Panc1 (cell line): ENCODE measurements at regions not wholly inside any gene's neighbourhood (a gene's known extent, or its start where the extent isn't known, plus 50 kb on each side); places are given as distances from the start of the nearest gene placed in this dataset.

ENCODE experiments used
- ATAC-seq: fragments of 200-7000 bp; cut with Tn5 transposase; 2 replicates; pipeline ENCODE4 v1.9.1; 2020; ENCODE audit warnings: mild to moderate bottlenecking, moderate library complexity
- BruUV-seq: library from RNA; stranded (reverse); fragments of 400-500 nt; replicated peaks from 2 replicates; lab custom pipeline; 2021; lab: Mats Ljungman, UMichigan
- CTCF ChIA-PET: fragments of 300-600 bp; sonication (Branson Sonifier 250); formaldehyde crosslinking; loops from one replicate; lab custom pipeline; 2022; ENCODE audit warnings: antibody characterized with exemption; lab: Charles Lee
- POLR2A ChIA-PET: fragments of 300-600 bp; sonication (Branson Sonifier 250); formaldehyde crosslinking; loops from one replicate; lab custom pipeline; 2022; ENCODE audit warnings: antibody characterized with exemption; lab: Charles Lee
- DNase-seq: peaks from one replicate; pipeline ENCODE4 v3.0.0-alpha.2; 2010; ENCODE audit warnings: low read depth, low spot score
- H3K27ac ChIP-seq: 2 replicates; pipeline ENCODE4 v1.5.1; 2011; ENCODE audit warnings: mild to moderate bottlenecking, low read length, inconsistent platforms
- H3K27me3 ChIP-seq: fragments of 200-500 bp; sonication (Bioruptor generic); 2 replicates; pipeline ENCODE4 v1.6.0; 2014; ENCODE audit warnings: low read length, inconsistent platforms; ENCODE audit not compliant: control insufficient read depth, insufficient read depth
- H3K36me3 ChIP-seq: fragments of 200-500 bp; sonication (Bioruptor generic); 2 replicates; pipeline ENCODE4 v1.5.1; 2014; ENCODE audit warnings: inconsistent platforms, mild to moderate bottlenecking, low read length, moderate library complexity; ENCODE audit not compliant: control insufficient read depth, insufficient read depth
- H3K4me1 ChIP-seq: 2 replicates; pipeline ENCODE4 v1.5.1; 2011; ENCODE audit warnings: inconsistent platforms, mild to moderate bottlenecking, low read length, moderate library complexity; ENCODE audit not compliant: control insufficient read depth, insufficient read depth
- H3K4me3 ChIP-seq, 2 experiments: 2 replicates each; pipeline ENCODE4 v1.5.1; 2011 to 2012; ENCODE audit warnings: low read depth in 2 of 2, low read length in 2 of 2, mild to moderate bottlenecking in 2 of 2, inconsistent platforms in 1 of 2, moderate library complexity in 1 of 2
- H3K9me3 ChIP-seq: fragments of 200-500 bp; sonication (Bioruptor generic); 2 replicates; pipeline ENCODE4 v1.5.1; 2014; ENCODE audit warnings: low read depth, mild to moderate bottlenecking, inconsistent platforms, low read length, moderate library complexity; ENCODE audit not compliant: control insufficient read depth, insufficient read depth
- CTCF ChIP-seq: fragments of 450-650 bp; IDR thresholded peaks from 2 replicates; pipeline ENCODE4 v1.5.1; 2017; ENCODE audit warnings: mild to moderate bottlenecking
- POLR2AphosphoS5 ChIP-seq: IDR thresholded peaks from 2 replicates; pipeline ENCODE4 v1.6.1; 2012; ENCODE audit warnings: mild to moderate bottlenecking, low read depth, low read length, moderate library complexity
- REST ChIP-seq, 2 experiments: IDR thresholded peaks; 2 replicates each; pipeline ENCODE4 v1.6.1; 2011 to 2012; ENCODE audit warnings: low read depth in 2 of 2, control low read depth in 1 of 2, low read length in 1 of 2, mild to moderate bottlenecking in 1 of 2, moderate library complexity in 1 of 2; ENCODE audit not compliant: insufficient read depth in 1 of 2
- SIN3A ChIP-seq: IDR thresholded peaks from 2 replicates; pipeline ENCODE4 v1.6.1; 2012; ENCODE audit warnings: low read depth, mild to moderate bottlenecking, low read length, moderate library complexity, borderline replicate concordance; ENCODE audit not compliant: insufficient read depth
- TCF7L2 ChIP-seq: IDR thresholded peaks from 2 replicates; pipeline ENCODE4 v1.6.1; 2011; ENCODE audit warnings: mild to moderate bottlenecking, low read depth, low read length, inconsistent platforms
- in situ Hi-C: cut with HindIII; loops from 2 replicates; pipeline ENCODE4 v1.10.0; 2016; ENCODE audit warnings: low sequenced_read_pairs, low pct_unique_long_range_greater_than_20kb
- intact Hi-C: fragments of 100-400 bp; cut with micrococcal nuclease; formaldehyde crosslinking; loops from one replicate; pipeline ENCODE4 v1.10.0; 2022; ENCODE audit not compliant: unreplicated experiment

GRCh38 chr12:111284709-111285108 lies 84.2 kb downstream of the PHETA1 start:
- DNase-seq, result no peak
- Histone ChIP-seq H3K4me1 (no peaks in the 10 kb centered on the region), H3K36me3 (no peaks in the 10 kb centered on the region), H3K27me3 (0 out of 2 replicates have a peak, but pooled peaks cover 2% of the 10 kb centered on the region), H3K9me3 (no peaks in the 10 kb centered on the region), H3K4me3 (no peak overlapping the region), H3K27ac (no peak overlapping the region)
- ChIA-PET POLR2A (no interaction called here), CTCF (no interaction called here)
- in situ Hi-C loops (no loop called here), intact Hi-C loops (no loop called here)
- ATAC-seq, result no peak
- TF ChIP-seq TCF7L2 (no peak), CTCF (no peak), REST (IDR thresholded peaks at IDR 0.05; ENCODE audit: insufficient read depth in 1 of 2, low read depth in 2 of 2, low read length in 1 of 2) (no peak), POLR2AphosphoS5 (no peak), SIN3A (no peak)
- no TSS peak for BruUV-seq

GRCh38 chr12:111283966-111284365 lies 84.9 kb downstream of the PHETA1 start:
- H3K4me1 ChIP-seq, result no peaks in the 10 kb centered on the region
- ChIA-PET POLR2A (no interaction called here), CTCF (no interaction called here)
- ATAC-seq (0 out of 2 replicates have a peak, but pooled peaks have one; percentile 37), DNase-seq (no peak)
- no peaks in the 10 kb centered on the region for H3K36me3 ChIP-seq
- intact Hi-C loops, result no loop called here
- no peaks in the 10 kb centered on the region for H3K9me3 ChIP-seq
- no peak for TF ChIP-seq POLR2AphosphoS5
- no peak for TF ChIP-seq CTCF
- TF ChIP-seq REST (IDR thresholded peaks at IDR 0.05; ENCODE audit: insufficient read depth in 1 of 2, low read depth in 2 of 2, low read length in 1 of 2), result no peak
- TF ChIP-seq SIN3A, result no peak
- no peak for TF ChIP-seq TCF7L2
- H3K27ac ChIP-seq, result no peak overlapping the region
- in situ Hi-C loops, result no loop called here
- no peak overlapping the region for H3K4me3 ChIP-seq
- H3K27me3 ChIP-seq, result 0 out of 2 replicates have a peak, but pooled peaks cover 2% of the 10 kb centered on the region
- BruUV-seq, result no TSS peak
